ENCODE measurements at regions not wholly inside any gene's neighbourhood (a gene's known extent, or its start where the extent isn't known, plus 50 kb on each side); places are given as distances from the start of the nearest gene placed in this dataset.
"Not testable (repeated sequence)": the region's sequence is repeated elsewhere in the genome, so short reads cannot be mapped to it uniquely, and the experiment has no call there.

GRCh38 chr1:227482023-227482299 lies 81.4 kb upstream of the ZNF678 start:
- no peaks in the 10 kb centered on the region for H3K36me3 ChIP-seq (ENCODE audit: control insufficient read depth in 2 of 2, insufficient read depth in 2 of 2, low read length in 1 of 2)
- H3K27ac ChIP-seq (ENCODE audit: low read depth in 1 of 2, low read length in 1 of 2) = no peak overlapping the region
- no peaks in the 10 kb centered on the region for H3K4me1 ChIP-seq (ENCODE audit: control insufficient read depth in 2 of 2, insufficient read depth in 2 of 2, low read length in 2 of 2)
- H3K4me3 ChIP-seq (ENCODE audit: low read length in 2 of 2) = no peak overlapping the region
- H3K27me3 ChIP-seq (ENCODE audit: control insufficient read depth in 2 of 2, insufficient read depth in 1 of 2, low read length in 1 of 2) = peaks cover 0 to 2% of the 10 kb centered on the region in 2 donors
- no peak for DNase-seq (ENCODE audit: low read depth in 6 of 9, low spot score in 9 of 9)
- H3K9me3 ChIP-seq (ENCODE audit: control insufficient read depth in 2 of 2, insufficient read depth in 1 of 2, low read length in 1 of 2) = no peaks in the 10 kb centered on the region

GRCh38 chr1:227474072-227474471 lies 89.3 kb upstream of the ZNF678 start:
- not testable (repeated sequence) for H3K27ac ChIP-seq (ENCODE audit: low read depth in 1 of 2, low read length in 1 of 2); H3K36me3 ChIP-seq (ENCODE audit: control insufficient read depth in 2 of 2, insufficient read depth in 2 of 2, low read length in 1 of 2); H3K4me1 ChIP-seq (ENCODE audit: control insufficient read depth in 2 of 2, insufficient read depth in 2 of 2, low read length in 2 of 2); DNase-seq (ENCODE audit: low read depth in 6 of 9, low spot score in 9 of 9); H3K9me3 ChIP-seq (ENCODE audit: control insufficient read depth in 2 of 2, insufficient read depth in 1 of 2, low read length in 1 of 2); H3K4me3 ChIP-seq (ENCODE audit: low read length in 2 of 2); H3K27me3 ChIP-seq (ENCODE audit: control insufficient read depth in 2 of 2, insufficient read depth in 1 of 2, low read length in 1 of 2)
- whole genome bisulfite sequencing = 63% methylated on average over 5 of the region's 5 CpGs

GRCh38 chr1:227472772-227473171 lies 90.6 kb upstream of the ZNF678 start:
- WGBS = 97% methylated on average over 1 of the region's 1 CpG
- Histone ChIP-seq H3K27ac (ENCODE audit: low read depth in 1 of 2, low read length in 1 of 2) (no peak overlapping the region), H3K36me3 (ENCODE audit: control insufficient read depth in 2 of 2, insufficient read depth in 2 of 2, low read length in 1 of 2) (no peaks in the 10 kb centered on the region), H3K9me3 (ENCODE audit: control insufficient read depth in 2 of 2, insufficient read depth in 1 of 2, low read length in 1 of 2) (no peaks in the 10 kb centered on the region), H3K4me1 (ENCODE audit: control insufficient read depth in 2 of 2, insufficient read depth in 2 of 2, low read length in 2 of 2) (no peaks in the 10 kb centered on the region), H3K27me3 (ENCODE audit: control insufficient read depth in 2 of 2, insufficient read depth in 1 of 2, low read length in 1 of 2) (no peaks in the 10 kb centered on the region), H3K4me3 (ENCODE audit: low read length in 2 of 2) (no peak overlapping the region)
- no peak for DNase-seq (ENCODE audit: low read depth in 6 of 9, low spot score in 9 of 9)

- Histone ChIP-seq H3K4me1 (ENCODE audit: control insufficient read depth in 2 of 2, insufficient read depth in 2 of 2, low read length in 2 of 2) (no peaks in the 10 kb centered on the region), H3K4me3 (ENCODE audit: low read length in 2 of 2) (no peak overlapping the region), H3K27me3 (ENCODE audit: control insufficient read depth in 2 of 2, insufficient read depth in 1 of 2, low read length in 1 of 2) (peaks cover 0 to 2% of the 10 kb centered on the region in 2 donors), H3K9me3 (ENCODE audit: control insufficient read depth in 2 of 2, insufficient read depth in 1 of 2, low read length in 1 of 2) (no peaks in the 10 kb centered on the region), H3K36me3 (ENCODE audit: control insufficient read depth in 2 of 2, insufficient read depth in 2 of 2, low read length in 1 of 2) (no peaks in the 10 kb centered on the region), H3K27ac (ENCODE audit: low read depth in 1 of 2, low read length in 1 of 2) (no peak overlapping the region)
- whole genome bisulfite sequencing = 96% methylated on average over 2 of the region's 2 CpGs
- no peak for DNase-seq (ENCODE audit: low read depth in 6 of 9, low spot score in 9 of 9)
Observed at GRCh38 chr1:227470688-227471087, 92.7 kb upstream of the ZNF678 start.

- Histone ChIP-seq H3K9me3 (ENCODE audit: control insufficient read depth in 2 of 2, insufficient read depth in 1 of 2, low read length in 1 of 2) (no peaks in the 10 kb centered on the region), H3K4me3 (ENCODE audit: low read length in 2 of 2) (no peak overlapping the region), H3K27me3 (ENCODE audit: control insufficient read depth in 2 of 2, insufficient read depth in 1 of 2, low read length in 1 of 2) (peaks cover 0 to 2% of the 10 kb centered on the region in 2 donors), H3K27ac (ENCODE audit: low read depth in 1 of 2, low read length in 1 of 2) (no peak overlapping the region), H3K4me1 (ENCODE audit: control insufficient read depth in 2 of 2, insufficient read depth in 2 of 2, low read length in 2 of 2) (no peaks in the 10 kb centered on the region), H3K36me3 (ENCODE audit: control insufficient read depth in 2 of 2, insufficient read depth in 2 of 2, low read length in 1 of 2) (no peaks in the 10 kb centered on the region)
- DNase-seq (ENCODE audit: low read depth in 6 of 9, low spot score in 9 of 9) = no peak
- WGBS = 92% methylated on average over 3 of the region's 3 CpGs
Observed at GRCh38 chr1:227469708-227470107, 93.6 kb upstream of the ZNF678 start.

- Histone ChIP-seq H3K4me3 (ENCODE audit: low read length in 2 of 2) (no peak overlapping the region), H3K36me3 (ENCODE audit: control insufficient read depth in 2 of 2, insufficient read depth in 2 of 2, low read length in 1 of 2) (no peaks in the 10 kb centered on the region), H3K27ac (ENCODE audit: low read depth in 1 of 2, low read length in 1 of 2) (no peak overlapping the region), H3K4me1 (ENCODE audit: control insufficient read depth in 2 of 2, insufficient read depth in 2 of 2, low read length in 2 of 2) (no peaks in the 10 kb centered on the region), H3K9me3 (ENCODE audit: control insufficient read depth in 2 of 2, insufficient read depth in 1 of 2, low read length in 1 of 2) (no peaks in the 10 kb centered on the region), H3K27me3 (ENCODE audit: control insufficient read depth in 2 of 2, insufficient read depth in 1 of 2, low read length in 1 of 2) (peaks cover 0 to 2% of the 10 kb centered on the region in 2 donors)
- no peak for DNase-seq (ENCODE audit: low read depth in 6 of 9, low spot score in 9 of 9)
- 96% methylated on average over 5 of the region's 5 CpGs for WGBS
Observed at GRCh38 chr1:227466039-227466645, 97.2 kb upstream of the ZNF678 start.

GRCh38 chr1:227465256-227465655 lies 98.1 kb upstream of the ZNF678 start:
- no peak overlapping the region for H3K4me3 ChIP-seq (ENCODE audit: low read length in 2 of 2)
- no peak overlapping the region for H3K27ac ChIP-seq (ENCODE audit: low read depth in 1 of 2, low read length in 1 of 2)
- WGBS = 84% methylated on average over 7 of the region's 7 CpGs
- H3K9me3 ChIP-seq (ENCODE audit: control insufficient read depth in 2 of 2, insufficient read depth in 1 of 2, low read length in 1 of 2) = no peaks in the 10 kb centered on the region
- no peak for DNase-seq (ENCODE audit: low read depth in 6 of 9, low spot score in 9 of 9)
- H3K27me3 ChIP-seq (ENCODE audit: control insufficient read depth in 2 of 2, insufficient read depth in 1 of 2, low read length in 1 of 2) = peaks cover 0 to 2% of the 10 kb centered on the region in 2 donors
- H3K4me1 ChIP-seq (ENCODE audit: control insufficient read depth in 2 of 2, insufficient read depth in 2 of 2, low read length in 2 of 2) = no peaks in the 10 kb centered on the region
- H3K36me3 ChIP-seq (ENCODE audit: control insufficient read depth in 2 of 2, insufficient read depth in 2 of 2, low read length in 1 of 2) = no peaks in the 10 kb centered on the region

- H3K4me3 ChIP-seq (ENCODE audit: low read length in 2 of 2) = no peak overlapping the region
- H3K27me3 ChIP-seq (ENCODE audit: control insufficient read depth in 2 of 2, insufficient read depth in 1 of 2, low read length in 1 of 2) = no peaks in the 10 kb centered on the region
- H3K36me3 ChIP-seq (ENCODE audit: control insufficient read depth in 2 of 2, insufficient read depth in 2 of 2, low read length in 1 of 2) = no peaks in the 10 kb centered on the region
- H3K4me1 ChIP-seq (ENCODE audit: control insufficient read depth in 2 of 2, insufficient read depth in 2 of 2, low read length in 2 of 2) = no peaks in the 10 kb centered on the region
- DNase-seq (ENCODE audit: low read depth in 6 of 9, low spot score in 9 of 9) = no peak
- H3K9me3 ChIP-seq (ENCODE audit: control insufficient read depth in 2 of 2, insufficient read depth in 1 of 2, low read length in 1 of 2) = no peaks in the 10 kb centered on the region
- 100% methylated on average over 1 of the region's 1 CpG for WGBS
- H3K27ac ChIP-seq (ENCODE audit: low read depth in 1 of 2, low read length in 1 of 2) = no peak overlapping the region
Observed at GRCh38 chr1:227459977-227460376, 103.4 kb upstream of the ZNF678 start.

GRCh38 chr1:227459326-227459841 lies 104.0 kb upstream of the ZNF678 start:
- no peaks in the 10 kb centered on the region for H3K36me3 ChIP-seq (ENCODE audit: control insufficient read depth in 2 of 2, insufficient read depth in 2 of 2, low read length in 1 of 2)
- H3K27me3 ChIP-seq (ENCODE audit: control insufficient read depth in 2 of 2, insufficient read depth in 1 of 2, low read length in 1 of 2) = no peaks in the 10 kb centered on the region
- H3K4me1 ChIP-seq (ENCODE audit: control insufficient read depth in 2 of 2, insufficient read depth in 2 of 2, low read length in 2 of 2) = no peaks in the 10 kb centered on the region
- no peak overlapping the region for H3K27ac ChIP-seq (ENCODE audit: low read depth in 1 of 2, low read length in 1 of 2)
- no peak overlapping the region for H3K4me3 ChIP-seq (ENCODE audit: low read length in 2 of 2)
- no peak for DNase-seq (ENCODE audit: low read depth in 6 of 9, low spot score in 9 of 9)
- no peaks in the 10 kb centered on the region for H3K9me3 ChIP-seq (ENCODE audit: control insufficient read depth in 2 of 2, insufficient read depth in 1 of 2, low read length in 1 of 2)

GRCh38 chr1:227454686-227455085 lies 108.7 kb upstream of the ZNF678 start:
- Histone ChIP-seq H3K4me1 (ENCODE audit: control insufficient read depth in 2 of 2, insufficient read depth in 2 of 2, low read length in 2 of 2) (no peaks in the 10 kb centered on the region), H3K27ac (ENCODE audit: low read depth in 1 of 2, low read length in 1 of 2) (no peak overlapping the region), H3K27me3 (ENCODE audit: control insufficient read depth in 2 of 2, insufficient read depth in 1 of 2, low read length in 1 of 2) (peaks cover 2 to 3% of the 10 kb centered on the region in 2 donors), H3K36me3 (ENCODE audit: control insufficient read depth in 2 of 2, insufficient read depth in 2 of 2, low read length in 1 of 2) (no peaks in the 10 kb centered on the region), H3K4me3 (ENCODE audit: low read length in 2 of 2) (no peak overlapping the region), H3K9me3 (ENCODE audit: control insufficient read depth in 2 of 2, insufficient read depth in 1 of 2, low read length in 1 of 2) (no peaks in the 10 kb centered on the region)
- DNase-seq (ENCODE audit: low read depth in 6 of 9, low spot score in 9 of 9) = no peak
- 83% methylated on average over 4 of the region's 4 CpGs for WGBS
